ENCODE measurements at regions not wholly inside any gene's neighbourhood (a gene's known extent, or its start where the extent isn't known, plus 50 kb on each side); places are given as distances from the start of the nearest gene placed in this dataset.

DNA sequence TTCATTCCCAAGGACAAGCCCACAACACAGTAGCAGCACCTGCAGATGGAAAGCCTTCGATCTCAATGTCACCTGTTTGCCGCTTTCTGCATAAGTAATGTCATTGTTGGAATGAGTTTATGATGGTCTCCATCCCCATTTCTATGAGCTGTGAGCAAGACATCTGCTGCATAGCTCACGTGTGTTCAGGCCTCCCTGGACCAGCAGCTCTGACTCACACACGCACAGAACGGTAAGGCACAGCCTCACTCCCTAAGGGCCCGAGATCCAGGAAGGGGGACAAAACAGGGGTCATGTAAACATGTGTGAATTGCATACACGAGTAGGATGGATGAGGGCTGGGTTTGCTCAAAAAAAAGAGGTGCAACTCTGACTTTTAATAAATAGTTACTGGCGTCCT, 223.1 kb downstream of the SOX9 start:
- no peaks in the 10 kb centered on the region for H3K27me3 ChIP-seq
- WGBS, 2 donors: 73 to 82% methylated on average over 8 of the region's 8 CpGs
- intact Hi-C loops (cut with DNase I; ENCODE audit: low total_unique reads): no loop called here
- no peaks in the 10 kb centered on the region for H3K36me3 ChIP-seq (ENCODE audit: low read depth, missing control alignments)
- H3K27ac ChIP-seq: no peak overlapping the region
- no peaks in the 10 kb centered on the region for H3K9me3 ChIP-seq
- no peak for DNase-seq
- H3K4me1 ChIP-seq: no peaks in the 10 kb centered on the region
- H3K4me3 ChIP-seq: no peak overlapping the region
- no peak for TF ChIP-seq POLR2A (IDR thresholded peaks at IDR 0.05)
- TF ChIP-seq, protein P1, sequence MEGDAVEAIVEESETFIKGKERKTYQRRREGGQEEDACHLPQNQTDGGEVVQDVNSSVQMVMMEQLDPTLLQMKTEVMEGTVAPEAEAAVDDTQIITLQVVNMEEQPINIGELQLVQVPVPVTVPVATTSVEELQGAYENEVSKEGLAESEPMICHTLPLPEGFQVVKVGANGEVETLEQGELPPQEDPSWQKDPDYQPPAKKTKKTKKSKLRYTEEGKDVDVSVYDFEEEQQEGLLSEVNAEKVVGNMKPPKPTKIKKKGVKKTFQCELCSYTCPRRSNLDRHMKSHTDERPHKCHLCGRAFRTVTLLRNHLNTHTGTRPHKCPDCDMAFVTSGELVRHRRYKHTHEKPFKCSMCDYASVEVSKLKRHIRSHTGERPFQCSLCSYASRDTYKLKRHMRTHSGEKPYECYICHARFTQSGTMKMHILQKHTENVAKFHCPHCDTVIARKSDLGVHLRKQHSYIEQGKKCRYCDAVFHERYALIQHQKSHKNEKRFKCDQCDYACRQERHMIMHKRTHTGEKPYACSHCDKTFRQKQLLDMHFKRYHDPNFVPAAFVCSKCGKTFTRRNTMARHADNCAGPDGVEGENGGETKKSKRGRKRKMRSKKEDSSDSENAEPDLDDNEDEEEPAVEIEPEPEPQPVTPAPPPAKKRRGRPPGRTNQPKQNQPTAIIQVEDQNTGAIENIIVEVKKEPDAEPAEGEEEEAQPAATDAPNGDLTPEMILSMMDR (IDR thresholded peaks at IDR 0.05): no peak

DNA sequence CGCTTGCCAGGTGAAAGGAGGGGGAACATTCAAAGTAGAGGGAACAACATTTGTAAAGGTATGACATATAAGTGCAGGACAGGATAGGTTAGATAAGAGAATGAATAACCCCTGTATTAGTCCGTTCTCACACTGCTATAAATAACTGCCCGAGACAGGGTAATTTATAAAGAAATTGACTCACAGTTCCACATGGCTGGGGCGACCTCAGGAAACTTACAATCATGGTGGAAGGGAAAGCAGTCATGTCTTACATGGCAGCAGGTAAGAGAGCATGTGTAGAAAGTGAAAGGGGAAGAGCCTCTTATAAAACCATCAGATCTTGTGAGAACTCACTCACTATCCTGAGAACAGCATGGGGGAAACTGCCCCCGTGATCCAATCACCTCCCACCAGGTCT, 223.8 kb downstream of the SOX9 start:
- no peak for DNase-seq
- Histone ChIP-seq H3K9me3 (no peaks in the 10 kb centered on the region), H3K36me3 (ENCODE audit: low read depth, missing control alignments) (no peaks in the 10 kb centered on the region), H3K4me3 (no peak overlapping the region), H3K27me3 (no peaks in the 10 kb centered on the region), H3K4me1 (no peaks in the 10 kb centered on the region), H3K27ac (no peak overlapping the region)
- 88 to 94% methylated on average over 5 of the region's 5 CpGs for WGBS, 2 donors
- intact Hi-C loops (cut with DNase I; ENCODE audit: low total_unique reads): no loop called here
- no peak for TF ChIP-seq POLR2A (IDR thresholded peaks at IDR 0.05)
- TF ChIP-seq, protein P1 (IDR thresholded peaks at IDR 0.05): no peak

GRCh38 chr17:72345088-72345487, 224.3 kb downstream of the SOX9 start:
- TF ChIP-seq, protein P1 (IDR thresholded peaks at IDR 0.05): no peak
- no peak for TF ChIP-seq POLR2A (IDR thresholded peaks at IDR 0.05)
- 94 to 98% methylated on average over 3 of the region's 3 CpGs for WGBS, 2 donors
- no peak for DNase-seq

DNA sequence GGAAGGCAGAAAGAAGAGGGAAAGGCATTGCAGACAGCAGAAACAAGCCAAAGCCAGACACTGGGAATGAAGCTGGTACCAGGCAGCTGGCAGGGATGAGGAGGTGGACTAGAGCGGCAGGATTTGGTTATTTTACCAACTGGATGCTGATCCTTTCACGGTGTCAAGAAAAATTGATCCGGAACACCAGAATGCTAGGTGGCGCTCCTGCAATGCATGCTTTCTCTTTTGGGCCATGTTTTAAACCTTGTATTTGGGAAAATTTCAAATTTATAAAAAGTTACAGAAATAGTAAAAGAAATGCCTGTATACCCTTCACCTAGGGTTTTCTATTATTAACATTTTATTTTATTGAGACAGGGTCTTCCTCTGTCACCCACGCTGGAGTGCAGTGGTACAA, 224.7 kb downstream of the SOX9 start:
- WGBS, 2 donors: 83 to 97% methylated on average over 5 of the region's 5 CpGs
- Histone ChIP-seq H3K27ac (no peak overlapping the region), H3K36me3 (ENCODE audit: low read depth, missing control alignments) (no peaks in the 10 kb centered on the region), H3K4me3 (no peak overlapping the region), H3K9me3 (no peaks in the 10 kb centered on the region), H3K27me3 (no peaks in the 10 kb centered on the region), H3K4me1 (no peaks in the 10 kb centered on the region)
- no peak for DNase-seq
- no peak for TF ChIP-seq POLR2A (IDR thresholded peaks at IDR 0.05)
- TF ChIP-seq, protein P1 (IDR thresholded peaks at IDR 0.05): no peak
- intact Hi-C loops (cut with DNase I; ENCODE audit: low total_unique reads): no loop called here

More at GRCh38 chr17:72345088-72345487, 224.3 kb downstream of the SOX9 start:
- Histone ChIP-seq H3K4me3 (no peak overlapping the region), H3K36me3 (ENCODE audit: low read depth, missing control alignments) (no peaks in the 10 kb centered on the region), H3K27ac (no peak overlapping the region), H3K4me1 (no peaks in the 10 kb centered on the region), H3K27me3 (no peaks in the 10 kb centered on the region), H3K9me3 (no peaks in the 10 kb centered on the region)
- intact Hi-C loops (cut with DNase I; ENCODE audit: low total_unique reads): no loop called here

GRCh38 chr17:72346306-72346705, 225.5 kb downstream of the SOX9 start:
- DNase-seq: no peak
- no peaks in the 10 kb centered on the region for H3K4me1 ChIP-seq
- no peak overlapping the region for H3K27ac ChIP-seq
- intact Hi-C loops (cut with DNase I; ENCODE audit: low total_unique reads): no loop called here
- H3K4me3 ChIP-seq: no peak overlapping the region
- no peaks in the 10 kb centered on the region for H3K9me3 ChIP-seq
- no peaks in the 10 kb centered on the region for H3K36me3 ChIP-seq (ENCODE audit: low read depth, missing control alignments)
- WGBS, 2 donors: 75 to 83% methylated on average over 5 of the region's 5 CpGs
- TF ChIP-seq, protein P1 (IDR thresholded peaks at IDR 0.05): no peak
- TF ChIP-seq POLR2A (IDR thresholded peaks at IDR 0.05): no peak
- no peaks in the 10 kb centered on the region for H3K27me3 ChIP-seq

Measured in testis (tissue), 2 donors.